ENCODE measurements at regions not wholly inside any gene's neighbourhood (a gene's known extent, or its start where the extent isn't known, plus 50 kb on each side); places are given as distances from the start of the nearest gene placed in this dataset.

DNA sequence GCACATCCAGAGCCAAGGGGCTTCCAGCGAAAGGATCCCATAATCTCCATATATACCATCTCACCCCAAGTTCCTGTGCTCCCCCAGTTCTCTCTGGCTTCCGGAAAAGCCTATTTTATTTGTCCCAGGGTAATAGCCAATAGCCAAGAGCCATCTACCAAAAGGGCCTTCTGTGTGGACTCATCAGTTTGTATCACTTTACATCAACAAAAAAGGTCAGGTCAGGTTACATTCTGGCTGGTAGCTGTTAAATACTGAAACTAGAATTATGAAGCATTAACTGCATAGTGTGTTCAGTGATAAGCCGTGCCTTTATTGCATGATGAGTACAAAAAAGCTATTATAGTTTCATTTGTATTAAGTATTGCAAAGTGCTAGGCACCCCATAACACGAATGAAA is 223.7 kb downstream of the IRS1 start:
- Histone ChIP-seq H3K9me3 (peaks cover 4% of the 10 kb centered on the region; the same call in 1 of the 2 replicates), H3K36me3 (no peaks in the 10 kb centered on the region), H3K27me3 (no peaks in the 10 kb centered on the region), H3K4me3 (no peak overlapping the region)
- DNase-seq: no peak

GRCh38 chr2:226573158-226573557 is 226.5 kb downstream of the IRS1 start:
- Histone ChIP-seq H3K36me3 (no peaks in the 10 kb centered on the region), H3K4me3 (no peak overlapping the region), H3K27me3 (no peaks in the 10 kb centered on the region), H3K9me3 (no peaks in the 10 kb centered on the region)
- no peak for DNase-seq

DNA sequence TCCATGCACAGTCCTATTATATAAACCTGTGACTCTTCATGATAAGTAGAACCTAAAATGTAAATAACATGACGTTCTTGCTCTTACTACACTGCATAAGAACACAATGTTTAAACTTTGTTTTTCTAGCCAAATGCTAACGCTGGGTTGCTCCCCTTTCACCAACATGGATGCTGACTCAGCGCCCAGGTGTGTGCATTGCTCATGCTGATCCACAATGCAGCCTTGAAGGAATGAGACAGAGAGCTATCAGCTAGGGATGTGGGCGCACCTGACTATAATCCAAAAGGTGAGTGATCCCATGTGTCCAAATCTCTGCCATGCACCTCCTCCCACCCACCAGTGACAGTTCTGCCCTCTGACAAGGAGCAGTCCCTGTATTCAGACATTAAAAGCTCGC is 235.0 kb downstream of the IRS1 start:
- H3K9me3 ChIP-seq: no peaks in the 10 kb centered on the region
- no peak for DNase-seq
- no peaks in the 10 kb centered on the region for H3K27me3 ChIP-seq
- H3K4me3 ChIP-seq: no peak overlapping the region
- H3K36me3 ChIP-seq: no peaks in the 10 kb centered on the region

DNA sequence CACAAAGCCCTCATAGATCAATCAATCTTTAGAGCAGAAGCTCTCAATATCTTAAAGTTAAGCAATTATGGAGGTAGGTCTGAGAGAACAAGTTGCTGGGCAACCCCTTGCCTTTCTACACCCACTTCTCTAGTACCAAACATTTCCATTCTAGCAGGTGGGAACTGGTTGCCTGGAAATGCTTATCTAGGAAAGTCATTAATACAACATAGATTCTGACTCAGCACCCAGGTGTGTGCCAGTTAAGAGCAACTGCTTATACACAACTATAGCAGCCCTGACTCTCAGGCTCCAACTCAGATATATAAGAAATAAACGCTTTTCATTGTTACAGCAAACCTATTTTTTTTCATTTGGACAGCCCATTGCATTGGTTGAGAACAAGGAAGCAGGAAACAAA is 237.7 kb downstream of the IRS1 start:
- H3K36me3 ChIP-seq: no peaks in the 10 kb centered on the region

DNA sequence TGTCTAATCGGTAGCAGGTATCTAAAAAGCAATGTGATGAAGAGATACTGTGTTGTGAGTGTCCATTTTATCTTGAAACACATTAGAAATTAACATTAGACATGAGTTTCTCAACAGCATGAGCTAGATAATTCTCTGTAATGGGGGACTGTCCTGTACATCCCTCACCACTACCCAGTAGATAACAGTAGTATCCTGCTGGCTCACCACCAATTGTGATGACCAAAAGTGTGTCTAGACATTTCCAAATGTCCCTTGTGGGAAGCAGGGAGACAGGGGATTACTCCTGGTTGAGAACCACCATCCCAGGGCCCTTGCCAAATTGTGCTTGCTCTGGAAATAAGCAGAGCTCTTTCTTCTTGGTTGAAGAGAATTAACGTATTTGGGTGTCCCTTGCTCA is 239.3 kb downstream of the IRS1 start:
- Histone ChIP-seq H3K27me3 (no peaks in the 10 kb centered on the region), H3K9me3 (no peaks in the 10 kb centered on the region), H3K4me3 (no peak overlapping the region), H3K36me3 (no peaks in the 10 kb centered on the region)
- no peak for DNase-seq

More for the DNA sequence above, 237.7 kb downstream of the IRS1 start:
- no peaks in the 10 kb centered on the region for H3K27me3 ChIP-seq
- DNase-seq: no peak
- H3K4me3 ChIP-seq: no peak overlapping the region
- H3K9me3 ChIP-seq: no peaks in the 10 kb centered on the region

DNA sequence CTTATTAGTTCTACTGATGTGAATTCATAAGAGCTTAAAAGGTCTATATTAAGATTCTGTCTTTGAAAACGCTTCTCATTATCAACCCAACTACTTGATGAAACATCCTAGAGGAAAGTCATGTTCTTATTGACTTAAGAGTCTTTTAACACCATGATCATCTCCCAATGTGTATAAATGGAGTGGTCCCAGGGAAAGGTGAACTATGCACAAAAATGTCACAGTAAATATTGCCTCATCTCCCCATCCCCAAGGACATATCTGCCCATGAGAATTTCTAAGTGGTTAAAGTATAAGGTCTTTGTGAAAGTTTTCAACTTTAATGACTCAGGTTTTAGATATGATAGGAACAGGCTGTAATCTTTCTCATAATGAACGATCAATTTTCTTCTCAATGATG is 240.1 kb downstream of the IRS1 start:
- Histone ChIP-seq H3K4me3 (no peak overlapping the region), H3K36me3 (no peaks in the 10 kb centered on the region), H3K9me3 (no peaks in the 10 kb centered on the region), H3K27me3 (no peaks in the 10 kb centered on the region)
- no peak for DNase-seq

GRCh38 chr2:226558418-226558817 is 241.2 kb downstream of the IRS1 start:
- Histone ChIP-seq H3K4me3 (no peak overlapping the region), H3K27me3 (no peaks in the 10 kb centered on the region), H3K36me3 (no peaks in the 10 kb centered on the region), H3K9me3 (no peaks in the 10 kb centered on the region)
- no peak for DNase-seq

GRCh38 chr2:226556050-226556449 is 243.6 kb downstream of the IRS1 start:
- Histone ChIP-seq H3K9me3 (no peaks in the 10 kb centered on the region), H3K4me3 (no peak overlapping the region), H3K27me3 (no peaks in the 10 kb centered on the region), H3K36me3 (no peaks in the 10 kb centered on the region)
- DNase-seq: no peak

DNA sequence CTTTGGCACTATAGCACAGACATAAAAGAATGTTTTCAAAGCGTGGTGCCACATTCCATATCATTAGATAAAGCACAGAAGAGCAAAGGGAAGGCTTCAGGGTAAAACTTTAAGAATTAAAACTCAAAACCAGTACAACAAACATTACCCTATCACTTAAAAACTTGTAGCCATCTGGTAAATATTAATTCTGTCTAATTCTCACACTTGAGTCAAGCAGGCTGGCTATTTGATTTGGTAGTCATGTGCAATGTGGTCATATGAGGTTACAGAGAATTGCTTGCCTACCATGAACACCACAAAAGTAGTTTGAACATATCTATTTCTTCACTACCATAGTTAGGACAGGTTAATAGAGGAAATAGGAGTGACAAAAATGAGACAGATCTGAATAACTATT is 244.9 kb downstream of the IRS1 start:
- Histone ChIP-seq H3K36me3 (no peaks in the 10 kb centered on the region), H3K9me3 (no peaks in the 10 kb centered on the region), H3K4me3 (no peak overlapping the region), H3K27me3 (no peaks in the 10 kb centered on the region)
- no peak for DNase-seq

DNA sequence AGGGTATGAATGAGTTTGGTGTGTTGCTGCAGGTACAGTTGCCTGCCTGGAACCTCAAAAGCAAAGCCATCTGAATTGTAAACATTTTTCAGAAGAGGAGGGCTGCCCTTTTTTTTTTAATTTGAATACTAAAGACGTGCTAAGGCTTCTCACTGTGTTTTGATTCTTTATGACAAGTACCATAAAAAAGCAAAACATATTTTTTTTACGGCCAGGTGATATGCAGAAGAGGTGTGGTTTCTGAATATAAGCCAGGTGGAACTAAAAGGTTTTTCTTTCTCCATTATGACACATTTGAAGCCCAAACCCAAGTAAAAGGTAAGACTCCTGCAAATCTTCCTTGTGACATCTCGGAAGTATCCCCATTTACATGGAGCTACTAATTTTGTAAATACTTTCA is 246.3 kb downstream of the IRS1 start:
- H3K9me3 ChIP-seq: no peaks in the 10 kb centered on the region
- no peaks in the 10 kb centered on the region for H3K27me3 ChIP-seq
- no peaks in the 10 kb centered on the region for H3K36me3 ChIP-seq
- H3K4me3 ChIP-seq: no peak overlapping the region
- DNase-seq: no peak

DNA sequence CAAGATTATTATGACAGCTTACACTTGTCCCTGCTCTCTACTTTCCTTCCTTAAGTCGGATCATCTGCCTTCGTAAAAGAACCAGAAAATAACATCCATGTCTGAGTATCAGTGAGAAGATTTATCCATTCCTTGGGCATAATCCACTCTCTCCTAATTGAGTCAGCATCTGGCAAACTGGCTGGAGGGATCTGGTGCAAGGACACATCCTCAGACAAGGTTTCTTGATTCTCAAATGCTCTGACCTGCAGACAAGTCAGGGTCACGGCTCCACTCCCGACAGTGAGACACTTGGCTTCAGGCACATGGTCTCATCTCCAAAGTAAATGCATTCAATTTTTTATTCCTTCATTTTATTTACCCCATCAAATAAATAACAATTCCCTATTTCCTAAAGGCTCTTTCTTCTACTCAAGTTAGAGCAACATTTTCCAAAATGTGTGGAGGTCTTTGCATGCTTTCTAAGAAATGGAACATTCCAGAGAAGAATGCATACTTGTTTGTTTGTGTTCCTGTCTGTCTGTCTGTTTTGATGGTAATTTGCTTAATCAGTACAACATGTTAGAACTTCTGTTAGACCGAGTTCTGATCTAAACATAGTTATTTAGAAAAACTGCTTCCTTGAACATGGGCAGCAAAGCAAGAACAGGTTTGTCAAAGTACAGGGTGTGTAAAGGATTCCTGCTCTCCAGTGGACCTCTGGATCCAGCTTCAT is 246.9 kb downstream of the IRS1 start:
- H3K9me3 ChIP-seq: no peaks in the 10 kb centered on the region
- no peaks in the 10 kb centered on the region for H3K36me3 ChIP-seq
- no peaks in the 10 kb centered on the region for H3K27me3 ChIP-seq
- no peak overlapping the region for H3K4me3 ChIP-seq
- DNase-seq: no peak

- H3K4me3 ChIP-seq: no peak overlapping the region
- no peak for DNase-seq
- H3K27me3 ChIP-seq: no peaks in the 10 kb centered on the region
- no peaks in the 10 kb centered on the region for H3K9me3 ChIP-seq
- no peaks in the 10 kb centered on the region for H3K36me3 ChIP-seq
These were observed 247.9 kb downstream of the IRS1 start for GRCh38 chr2:226551522-226552250.

DNA sequence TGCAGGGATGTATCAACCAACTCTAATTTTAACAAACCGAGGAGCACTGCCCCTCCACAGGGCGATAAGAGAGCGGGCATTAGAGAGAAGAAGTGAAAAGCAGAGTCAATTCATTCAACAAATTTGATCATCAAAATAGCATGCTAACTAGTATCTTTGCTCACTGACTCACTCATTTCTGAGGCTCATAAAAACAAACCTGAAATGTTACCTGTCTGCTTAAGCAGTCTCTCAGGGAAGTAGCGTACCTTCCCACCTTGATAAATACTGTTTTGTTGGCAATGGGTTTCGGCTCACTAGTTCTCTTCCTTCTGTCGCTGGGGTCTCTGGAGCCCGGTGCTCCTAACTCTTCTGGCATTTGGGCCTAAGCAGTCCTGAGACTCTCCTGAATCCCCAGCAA is 248.8 kb downstream of the IRS1 start:
- no peak overlapping the region for H3K4me3 ChIP-seq
- no peaks in the 10 kb centered on the region for H3K27me3 ChIP-seq
- no peaks in the 10 kb centered on the region for H3K36me3 ChIP-seq

GRCh38 chr2:226548732-226549131 is 250.9 kb downstream of the IRS1 start:
- H3K36me3 ChIP-seq: no peaks in the 10 kb centered on the region
- no peak overlapping the region for H3K4me3 ChIP-seq
- no peak for DNase-seq
- no peaks in the 10 kb centered on the region for H3K27me3 ChIP-seq
- H3K9me3 ChIP-seq: no peaks in the 10 kb centered on the region

More for the DNA sequence above, 248.8 kb downstream of the IRS1 start:
- no peaks in the 10 kb centered on the region for H3K9me3 ChIP-seq
- DNase-seq: no peak

GRCh38 chr2:226544596-226545210 is 254.9 kb downstream of the IRS1 start:
- no peak for DNase-seq
- H3K9me3 ChIP-seq: no peaks in the 10 kb centered on the region
- no peaks in the 10 kb centered on the region for H3K27me3 ChIP-seq
- H3K36me3 ChIP-seq: no peaks in the 10 kb centered on the region
- H3K4me3 ChIP-seq: no peak overlapping the region

GRCh38 chr2:226540204-226540994 is 259.2 kb downstream of the IRS1 start:
- Histone ChIP-seq H3K27me3 (no peaks in the 10 kb centered on the region), H3K4me3 (no peak overlapping the region), H3K36me3 (no peaks in the 10 kb centered on the region), H3K9me3 (no peaks in the 10 kb centered on the region)
- DNase-seq: no peak

DNA sequence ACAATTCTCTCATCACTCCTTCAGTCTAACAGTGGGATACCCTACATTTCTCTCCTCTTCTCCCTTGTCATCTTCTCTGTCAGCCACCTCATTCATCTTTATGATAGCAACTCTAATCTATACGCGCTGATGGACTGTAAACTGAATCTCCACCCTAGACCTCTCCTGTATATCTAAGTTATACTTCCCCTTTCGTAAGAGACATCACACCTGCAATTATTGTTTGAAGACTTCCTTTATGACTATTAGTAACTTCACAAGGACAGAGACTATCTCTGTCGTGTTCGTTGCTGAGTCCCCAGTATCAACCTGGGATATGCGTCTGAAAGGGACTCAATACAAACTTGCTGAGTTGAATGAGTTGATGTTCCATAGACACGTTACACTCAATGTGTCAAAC is 263.2 kb downstream of the IRS1 start:
- DNase-seq: no peak
- Histone ChIP-seq H3K9me3 (no peaks in the 10 kb centered on the region), H3K36me3 (no peaks in the 10 kb centered on the region), H3K27me3 (no peaks in the 10 kb centered on the region), H3K4me3 (no peak overlapping the region)

Measured in MG63 (cell line).